ENCODE measurements at regions not wholly inside any gene's neighbourhood (a gene's known extent, or its start where the extent isn't known, plus 50 kb on each side); places are given as distances from the start of the nearest gene placed in this dataset.

DNA sequence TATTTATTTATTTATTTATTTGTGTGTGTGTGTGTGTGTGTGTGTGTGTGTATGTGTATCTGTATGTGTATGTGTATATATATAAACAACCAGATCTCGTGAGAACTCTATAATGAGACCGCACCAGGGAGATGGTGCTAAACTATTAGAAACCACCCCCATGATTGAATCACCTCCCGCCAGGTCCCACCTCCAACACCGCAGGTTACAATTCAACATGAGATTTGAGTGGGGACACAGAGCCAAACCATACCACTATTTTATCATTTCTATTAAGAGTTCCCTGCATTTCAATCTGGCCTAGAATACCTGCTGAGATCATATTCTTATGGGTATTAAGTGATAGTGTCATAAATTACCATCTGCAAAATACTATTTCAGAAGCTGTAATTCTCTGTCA is 243.8 kb upstream of the PLEKHG7 start:
- no peak for DNase-seq

DNA sequence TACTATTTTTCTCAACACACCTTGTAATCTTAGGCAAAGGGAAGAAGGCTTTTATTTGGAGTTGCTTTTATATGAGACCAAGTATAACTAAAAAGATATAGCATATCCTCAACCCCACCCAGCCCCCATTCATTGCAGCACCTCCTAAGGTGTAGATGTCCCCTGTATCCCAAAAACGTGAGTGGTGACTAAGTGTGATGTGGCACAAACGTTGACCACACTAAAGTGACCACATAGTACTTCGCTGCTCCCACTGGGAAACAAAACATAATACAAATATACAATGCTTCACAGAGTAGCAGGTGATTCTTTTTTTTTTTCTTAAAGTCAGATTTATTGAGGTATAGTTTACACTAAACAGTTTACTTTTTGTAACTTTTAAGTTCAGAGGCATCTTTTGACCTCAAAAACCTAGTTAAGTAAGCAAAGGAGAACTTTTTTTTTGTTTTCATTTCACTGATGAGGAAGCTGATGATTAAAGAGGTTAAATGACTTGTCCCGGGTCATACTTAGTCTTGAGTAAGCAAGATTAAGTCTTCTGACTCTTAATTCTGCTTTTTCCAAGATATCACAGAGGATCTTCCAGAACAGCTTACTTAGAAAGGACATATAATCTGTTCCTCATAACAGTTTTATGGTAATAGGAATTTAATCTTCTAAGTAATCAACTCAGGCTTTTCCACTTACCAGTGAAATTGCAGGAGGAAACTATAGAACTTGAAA is 245.2 kb upstream of the PLEKHG7 start:
- DNase-seq, result no peak

DNA sequence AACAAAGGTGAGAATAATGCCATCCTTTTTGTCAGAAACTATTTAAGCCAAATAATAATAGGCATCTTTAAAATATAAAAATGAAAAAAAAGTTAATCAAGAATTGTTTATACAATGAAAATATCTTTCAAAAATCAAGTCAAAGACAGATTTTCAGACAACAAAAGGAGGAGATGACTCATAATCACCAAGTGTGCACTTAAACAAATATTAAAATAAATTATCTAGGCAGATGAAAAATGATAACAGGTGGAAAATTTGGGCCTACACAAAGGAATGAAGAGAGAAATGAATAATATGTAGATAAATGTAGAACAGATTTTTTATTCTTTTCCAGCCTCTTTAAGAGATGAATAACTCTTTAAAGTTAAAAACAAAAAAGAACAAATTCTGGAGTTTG is 250.0 kb upstream of the PLEKHG7 start:
- DNase-seq, result no peak

DNA sequence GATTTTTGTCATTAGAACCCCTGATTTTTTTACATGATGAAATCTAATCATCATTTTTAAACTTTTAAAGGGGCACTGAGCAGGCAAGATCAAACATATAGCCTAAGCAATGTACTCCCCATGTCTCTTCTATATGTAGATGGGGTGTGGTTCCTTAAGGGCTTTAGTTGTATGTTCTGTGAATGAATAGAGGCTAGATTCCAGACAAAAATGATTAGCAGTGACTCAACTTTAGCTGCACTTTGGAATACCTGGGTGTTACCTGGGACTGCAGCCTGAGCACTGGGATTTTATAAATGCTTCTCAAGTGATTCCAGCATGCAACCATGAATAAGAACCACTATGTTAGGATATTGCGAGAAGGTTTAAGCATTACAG is 256.7 kb upstream of the PLEKHG7 start:
- DNase-seq, result no peak

DNA sequence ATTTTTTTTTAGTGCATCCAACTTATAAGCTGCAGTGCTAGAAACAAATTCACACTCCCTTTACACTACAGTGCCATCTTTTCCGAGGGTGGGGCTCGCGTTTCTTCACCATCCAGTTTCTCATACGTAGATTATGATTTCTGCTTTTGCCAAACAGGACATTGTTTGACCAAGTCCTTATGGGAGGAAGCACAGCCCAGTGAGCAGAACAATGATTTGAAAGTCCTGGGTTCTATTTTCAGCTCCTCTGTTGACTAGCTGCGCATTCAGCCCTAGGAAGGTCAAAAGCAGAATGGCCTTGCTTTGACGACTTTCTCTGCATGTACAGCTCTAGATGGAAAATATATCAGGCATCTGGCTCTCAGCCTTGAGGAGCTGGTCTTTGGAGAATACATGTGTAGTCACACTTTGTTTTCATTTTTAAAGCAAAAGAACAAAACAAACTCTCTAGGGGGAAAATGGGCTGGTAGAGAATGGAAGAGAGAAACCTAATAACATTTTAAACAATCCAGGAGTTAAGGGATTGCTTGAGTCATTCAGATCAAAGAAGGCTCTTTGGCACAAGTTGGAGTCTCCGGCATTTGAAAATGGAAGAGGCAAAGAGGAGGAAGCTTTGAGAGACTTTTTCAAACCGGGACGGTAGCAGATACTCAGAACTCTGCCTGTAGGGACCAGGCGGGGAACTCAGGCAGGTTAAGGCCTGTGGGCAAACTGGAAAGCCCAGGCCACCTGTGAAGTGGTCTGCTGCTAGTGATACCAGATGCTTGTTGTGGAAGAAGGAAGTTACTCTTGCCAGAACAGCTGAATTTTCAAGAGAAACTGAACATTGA is 257.3 kb upstream of the PLEKHG7 start:
- peak in 1 of 2 donors; percentile 81 for DNase-seq

DNA sequence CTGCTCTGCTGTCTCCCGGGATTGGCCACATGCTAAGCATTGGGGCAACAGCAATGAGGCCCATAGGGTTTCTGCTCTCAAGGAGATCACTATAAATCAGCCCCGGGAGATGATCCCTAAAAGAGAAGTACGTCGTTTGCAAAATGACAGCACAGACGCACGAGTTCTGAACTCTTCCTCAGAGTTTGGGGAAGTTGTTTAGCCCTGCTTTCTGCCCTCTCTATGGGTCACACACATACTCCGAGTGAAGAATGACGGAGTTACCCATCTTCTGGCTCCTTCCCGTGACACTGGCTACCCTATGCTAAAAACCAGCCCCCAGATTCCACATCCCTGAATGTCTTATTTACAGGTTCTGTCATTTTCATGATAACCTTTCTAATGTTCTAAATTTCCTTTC is 258.0 kb upstream of the PLEKHG7 start:
- DNase-seq, result peak in 1 of 2 donors; percentile 79

DNA sequence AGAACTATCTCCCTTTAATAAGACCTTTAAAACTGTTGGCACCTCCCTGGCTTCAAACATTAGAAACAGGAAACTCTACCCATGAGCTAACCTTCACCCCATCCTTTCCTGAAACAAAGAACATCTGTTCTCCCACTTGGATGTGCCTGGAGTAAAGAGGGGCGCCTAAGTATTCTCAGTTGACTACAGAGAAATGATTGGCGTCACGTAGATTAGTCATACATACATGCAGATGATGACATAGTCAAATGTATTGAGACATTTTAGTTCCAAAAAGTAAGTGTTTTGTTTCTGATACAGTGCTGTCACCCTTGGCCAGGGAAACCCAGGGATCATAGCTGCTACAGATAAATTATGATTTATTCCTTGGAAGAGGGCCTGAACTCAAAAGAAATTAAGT is 260.0 kb upstream of the PLEKHG7 start:
- no peak for DNase-seq

DNA sequence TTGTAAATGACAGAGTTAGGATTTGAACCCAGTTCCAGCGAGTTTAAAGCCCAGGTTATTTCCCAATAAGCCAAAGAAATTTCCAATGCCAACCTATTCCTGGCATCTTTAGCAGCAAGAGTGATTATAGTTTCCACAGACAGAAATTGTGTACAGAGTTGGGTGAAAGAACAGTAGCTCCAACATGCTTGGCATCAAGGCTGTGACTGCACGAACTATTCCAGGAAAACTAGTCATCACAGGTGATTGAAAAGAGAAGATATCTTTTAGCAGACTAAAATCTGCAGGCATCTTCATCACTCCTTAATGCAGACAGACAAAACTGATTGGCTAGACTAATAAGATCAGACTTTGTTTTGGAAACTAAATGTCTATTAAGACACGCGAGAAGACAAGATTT is 262.7 kb upstream of the PLEKHG7 start:
- DNase-seq, result no peak

DNA sequence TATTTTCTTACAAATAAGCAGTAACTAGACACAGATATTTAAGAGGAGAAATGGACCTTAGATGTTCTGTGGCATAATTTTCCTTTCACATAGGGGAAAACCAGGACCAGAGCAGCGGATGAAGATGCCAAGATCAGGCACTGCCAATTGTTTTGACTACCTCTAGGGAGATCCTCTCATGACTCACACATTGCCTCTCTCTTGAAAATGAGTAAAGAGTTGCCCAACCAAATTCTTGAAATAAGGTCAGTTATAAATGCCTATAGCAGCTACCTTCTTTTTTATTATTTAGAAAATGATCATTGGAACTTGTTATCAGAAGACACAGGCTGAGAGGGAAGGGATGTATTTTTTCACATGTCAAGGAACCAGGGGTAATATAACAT is 263.4 kb upstream of the PLEKHG7 start:
- DNase-seq, result no peak

DNA sequence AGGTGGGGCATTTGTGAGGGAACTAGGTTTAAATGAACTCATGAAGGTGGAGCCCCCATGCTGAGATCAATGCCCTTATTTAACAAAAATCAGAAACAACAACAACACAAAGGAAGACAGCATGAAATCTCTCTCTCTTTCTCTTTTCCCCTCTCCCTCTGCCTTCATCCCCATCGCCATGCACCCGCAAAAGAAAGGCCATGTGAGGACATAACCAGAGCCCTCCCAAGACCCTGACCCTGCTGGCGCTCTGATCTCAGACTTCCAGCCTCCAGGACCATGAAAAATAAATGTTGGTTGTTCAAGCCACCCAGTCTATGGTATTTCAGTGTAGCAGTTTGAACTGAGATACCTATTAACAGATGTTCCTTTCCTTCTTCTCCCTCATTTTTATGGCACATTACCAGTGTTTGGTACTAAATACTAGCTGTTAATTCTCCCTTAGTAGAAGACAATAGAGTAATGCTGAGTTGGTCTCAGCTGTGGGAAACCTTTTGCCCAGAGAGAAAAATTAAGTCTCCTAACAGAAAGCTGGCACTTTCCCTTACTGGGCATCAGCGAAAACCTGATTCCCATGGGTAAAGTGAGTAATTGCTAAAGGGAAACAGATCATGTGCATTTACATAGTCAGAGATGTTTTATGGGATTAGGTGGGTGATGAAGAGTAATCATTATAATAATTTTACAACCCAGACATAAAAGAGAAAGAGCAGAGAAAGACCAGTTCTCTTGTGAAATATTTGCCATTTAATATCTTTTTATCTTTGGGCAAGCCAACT is 264.0 kb upstream of the PLEKHG7 start:
- no peak for DNase-seq

DNA sequence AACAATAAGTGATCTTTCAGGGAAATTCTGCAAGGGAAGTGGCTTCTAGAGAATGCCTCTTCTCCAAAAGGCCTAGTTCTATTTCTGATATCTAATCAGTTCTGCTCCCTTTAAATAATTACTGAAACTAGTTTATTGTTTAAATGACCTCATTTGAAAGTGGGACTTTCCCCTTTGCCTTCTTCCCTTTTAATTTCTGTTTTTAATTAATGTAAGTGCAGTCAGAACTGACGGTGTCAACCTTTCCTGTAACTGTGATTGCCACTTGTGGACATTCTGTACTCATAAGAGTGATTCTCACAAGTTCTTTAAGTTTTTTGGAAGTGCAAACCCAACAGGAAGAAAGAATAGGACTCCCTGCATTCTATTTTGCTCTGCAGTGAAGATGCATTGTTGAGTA is 265.3 kb upstream of the PLEKHG7 start:
- peak in 1 of 2 donors; percentile 10 for DNase-seq

DNA sequence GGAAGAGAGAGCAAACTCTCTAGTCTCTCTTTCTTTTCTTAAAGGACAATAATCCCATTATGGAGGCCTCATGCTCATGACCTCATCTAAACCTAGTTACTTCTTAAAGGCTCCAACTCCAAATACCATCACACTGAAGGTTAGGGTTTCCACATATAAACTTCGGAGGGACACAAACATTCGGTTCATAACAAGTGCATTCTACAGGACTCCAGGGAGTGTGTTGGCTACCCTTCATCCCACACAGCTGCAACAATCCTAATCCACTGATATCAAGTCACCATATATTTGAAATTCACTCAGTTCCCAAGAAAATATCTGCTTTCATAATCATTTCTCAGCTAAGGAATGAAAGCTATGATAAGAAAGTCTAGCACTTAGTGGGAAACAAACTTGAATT is 265.9 kb upstream of the PLEKHG7 start:
- DNase-seq, result no peak

DNA sequence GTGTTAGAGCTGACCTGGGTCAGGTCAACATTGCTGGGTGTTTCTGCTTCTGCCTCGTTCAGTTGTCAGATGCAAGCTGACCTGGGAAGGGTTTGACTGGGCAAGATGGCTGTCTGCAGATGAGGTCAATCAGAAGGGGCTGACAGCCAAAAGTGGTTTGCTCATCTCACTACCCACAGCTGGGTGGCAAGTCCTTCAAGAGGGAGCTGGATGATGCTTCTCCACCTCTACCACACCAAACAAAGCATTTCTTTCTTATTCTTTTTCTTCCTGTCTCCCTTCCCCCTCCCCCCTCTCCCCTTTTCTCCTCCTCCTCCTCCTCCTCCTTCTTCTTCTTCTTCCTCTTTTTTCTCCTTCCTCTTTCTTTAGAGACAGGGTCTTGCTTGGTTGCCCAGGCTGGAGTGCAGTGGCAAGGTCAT is 268.2 kb upstream of the PLEKHG7 start:
- no peak for DNase-seq

DNA sequence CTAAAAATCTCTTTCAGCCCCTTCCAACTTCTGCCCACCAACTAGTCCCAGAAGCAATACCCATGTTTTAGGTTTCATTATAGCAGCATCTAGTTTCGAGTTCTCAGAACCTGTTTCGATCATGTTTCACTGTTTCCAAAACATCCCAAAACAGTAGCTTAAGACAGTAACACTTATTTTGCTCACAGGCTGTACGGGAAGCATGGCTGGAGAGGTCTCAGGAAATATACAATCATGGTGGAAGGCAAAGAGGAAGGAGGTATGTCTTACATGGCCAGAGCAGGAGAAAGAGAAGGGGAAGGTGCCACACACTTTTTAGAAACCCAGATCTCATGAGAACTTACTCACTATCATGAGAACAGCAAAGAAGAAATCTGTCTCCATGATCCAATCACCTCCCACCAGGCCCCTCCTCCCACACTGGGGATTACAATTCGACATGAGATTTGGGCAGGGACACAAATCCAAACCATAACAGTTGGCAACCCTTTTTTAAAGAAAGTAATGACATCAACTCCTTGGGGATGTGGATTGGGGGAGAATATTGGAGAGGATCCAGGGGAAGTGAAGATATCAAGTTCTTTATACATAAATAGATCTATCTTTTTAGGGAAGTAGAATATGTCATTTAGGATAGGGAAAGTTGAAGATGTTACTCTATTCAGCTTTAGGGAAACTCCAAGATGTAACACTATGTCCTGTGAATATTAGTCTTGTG is 269.9 kb upstream of the PLEKHG7 start:
- no peak for DNase-seq

DNA sequence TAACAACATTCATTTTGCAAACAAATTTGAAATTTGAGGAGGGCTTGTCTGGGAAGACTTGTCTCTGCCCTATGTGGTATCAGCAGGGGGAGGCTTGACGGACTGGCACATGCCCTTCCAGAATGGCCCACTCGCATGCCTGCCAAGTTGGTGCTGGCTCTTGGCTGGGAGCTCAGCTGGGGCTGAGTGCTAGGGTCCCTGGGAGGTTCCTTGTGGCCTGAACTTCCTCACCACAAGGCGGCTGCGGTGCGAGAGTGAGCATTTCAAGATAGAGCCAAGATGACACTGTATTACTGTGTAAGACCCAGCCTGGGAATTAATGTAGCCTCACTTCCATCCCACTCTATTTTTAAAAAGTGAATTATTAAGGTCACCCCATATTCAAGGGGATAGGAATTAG is 271.6 kb upstream of the PLEKHG7 start:
- DNase-seq, result peak in 1 of 2 donors; percentile 61

DNA sequence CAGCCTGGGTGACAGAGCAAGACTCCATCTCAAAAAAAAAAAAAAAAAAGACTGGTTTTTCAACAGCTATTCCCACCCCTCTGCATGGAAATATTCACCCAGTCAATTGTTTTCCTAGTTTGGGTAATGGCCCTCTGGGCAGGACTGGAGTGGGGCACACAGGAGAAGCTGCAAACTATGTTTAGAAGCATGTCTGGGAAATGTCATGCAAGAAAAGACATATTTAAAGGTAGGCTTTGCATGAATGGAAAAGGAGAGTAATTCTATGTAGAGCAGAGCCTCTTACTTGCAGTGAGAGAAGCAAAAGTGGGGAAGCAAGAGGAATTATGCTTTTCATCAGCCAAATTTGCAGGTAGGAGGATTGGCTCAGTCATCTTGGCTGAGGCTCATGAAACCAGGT is 276.5 kb upstream of the PLEKHG7 start:
- DNase-seq, result no peak

DNA sequence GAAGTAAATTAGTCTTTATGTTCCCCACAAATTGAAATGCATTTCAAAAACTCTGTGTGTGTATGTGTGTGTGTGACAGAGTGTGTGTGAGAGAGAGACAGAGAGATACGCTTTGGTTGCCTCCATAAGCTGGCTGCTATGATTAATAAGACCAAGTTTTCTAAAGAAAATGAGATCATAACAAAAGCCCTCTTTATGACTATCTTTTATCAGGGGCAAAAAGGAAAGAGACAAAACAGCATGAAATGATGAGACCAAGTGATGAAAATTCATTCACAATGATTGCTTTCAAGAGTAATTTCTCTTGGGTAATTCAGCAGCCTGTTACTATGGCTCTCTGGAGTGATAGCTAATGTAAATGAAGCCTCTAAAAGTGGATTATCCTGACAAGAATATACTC is 277.6 kb upstream of the PLEKHG7 start:
- no peak for DNase-seq

DNA sequence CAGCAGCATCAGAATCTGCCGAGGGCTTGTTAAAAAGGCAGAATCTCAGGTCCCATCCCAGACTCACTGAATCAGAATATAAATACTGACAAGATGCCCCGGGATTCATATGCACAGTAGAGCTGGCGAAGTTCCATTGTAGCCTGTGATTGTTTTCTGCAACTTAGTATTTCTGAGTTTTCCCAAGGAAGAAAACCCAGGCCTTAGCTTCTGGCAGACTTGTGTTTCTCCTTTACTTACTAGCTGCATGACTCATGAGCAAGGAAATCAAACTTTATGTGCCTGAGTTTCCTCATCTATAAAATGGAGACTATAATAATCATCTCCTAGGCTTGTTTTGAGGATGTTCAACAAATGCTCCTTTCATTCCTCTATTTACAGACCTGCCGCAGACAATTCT is 278.5 kb upstream of the PLEKHG7 start:
- no peak for DNase-seq

DNA sequence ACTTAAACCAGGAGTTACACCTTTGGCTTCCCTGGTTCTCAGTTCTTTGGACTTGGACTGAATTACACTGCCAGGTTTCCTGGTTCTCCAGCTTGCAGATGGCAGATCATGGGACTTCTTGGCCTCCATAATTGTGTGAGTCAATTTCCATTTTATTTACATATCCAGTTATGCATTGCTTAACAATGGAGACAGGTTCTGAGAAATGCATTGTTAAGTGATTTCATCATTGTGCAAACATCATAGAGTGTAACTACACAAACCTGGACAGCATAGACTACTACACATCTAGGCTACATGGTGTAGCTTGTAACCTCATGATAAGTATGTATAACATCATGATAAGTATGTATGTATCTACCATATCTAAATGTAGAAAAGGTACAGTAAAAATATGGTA is 276.1 kb upstream of the BTG1 start:
- no peak for DNase-seq

DNA sequence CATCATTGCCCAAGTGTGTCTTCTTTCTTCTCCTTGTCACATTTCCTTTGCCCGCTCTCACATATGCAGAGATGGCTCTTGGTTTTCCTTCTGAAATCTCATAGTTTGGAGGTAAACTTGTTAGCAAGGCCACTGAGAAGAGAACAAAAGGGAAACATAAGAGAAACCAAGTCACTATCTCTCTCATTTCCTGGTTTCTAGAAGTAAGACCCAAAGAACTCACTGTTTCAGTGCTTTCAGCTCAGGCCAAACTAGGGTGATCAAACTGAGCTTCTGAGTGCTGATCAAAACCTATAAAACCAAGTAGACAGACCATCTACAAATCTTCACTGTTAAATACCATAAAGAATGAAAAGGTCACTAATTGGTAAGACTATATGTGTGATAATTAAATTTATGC is 275.4 kb upstream of the BTG1 start:
- DNase-seq, result no peak

DNA sequence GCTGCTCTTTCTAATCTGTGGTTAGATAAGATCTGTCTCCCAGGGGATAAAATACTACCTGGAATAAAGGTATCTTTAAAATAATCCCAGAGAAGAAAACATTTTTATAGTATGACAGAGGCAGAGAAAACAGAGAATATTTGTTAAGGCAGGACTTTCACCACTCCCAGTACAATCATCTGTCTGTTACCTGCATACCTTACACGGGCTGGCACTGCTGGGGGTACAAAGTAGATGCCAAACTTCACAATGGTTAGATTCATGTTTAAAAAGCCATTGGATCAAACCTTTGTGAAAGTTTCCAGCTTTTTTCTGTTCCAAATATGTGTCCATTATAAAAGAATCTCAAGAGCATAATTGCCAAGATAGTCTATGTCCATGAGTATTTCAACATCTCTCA is 273.6 kb upstream of the BTG1 start:
- no peak for DNase-seq

DNA sequence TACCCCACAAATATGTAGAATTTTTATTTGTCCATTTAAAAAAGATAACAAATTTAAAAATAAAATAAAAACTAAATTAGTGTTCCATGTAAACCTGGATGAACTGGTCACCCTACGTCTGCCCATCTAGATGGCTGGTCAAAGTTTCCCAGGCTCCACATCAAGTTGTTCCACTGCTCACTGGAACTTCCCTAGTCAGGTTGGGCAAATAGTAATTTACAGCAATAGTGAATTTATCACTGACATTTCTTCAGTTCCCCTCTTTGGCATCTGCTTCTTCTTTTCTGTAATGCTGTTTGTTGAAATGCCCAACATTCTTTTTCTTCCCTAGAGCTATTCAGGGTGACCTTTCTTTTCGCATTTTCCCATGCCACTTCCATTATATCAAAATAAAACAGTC is 272.7 kb upstream of the BTG1 start:
- DNase-seq, result no peak

DNA sequence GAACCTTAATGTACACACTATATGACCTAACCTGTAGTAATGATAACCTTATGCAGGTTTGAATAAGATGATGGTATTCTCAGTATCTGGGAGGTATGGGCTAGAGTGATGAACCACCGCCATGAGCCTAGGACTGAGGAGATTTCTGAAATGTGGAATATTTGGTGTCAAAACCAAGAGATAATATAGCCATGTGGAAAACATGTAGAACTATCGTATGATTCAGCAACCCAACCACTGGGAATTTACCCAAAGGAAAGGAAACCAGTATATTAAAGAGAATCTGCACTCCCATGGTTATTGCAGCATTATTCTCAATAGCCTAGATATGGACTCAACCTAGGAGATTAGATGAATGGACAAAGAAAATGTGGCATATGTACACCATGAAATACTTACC is 271.7 kb upstream of the BTG1 start:
- DNase-seq, result no peak

Data from CD4-positive, alpha-beta T cell treated with Interleukin-4 for 1 hour (primary cell).